IMR-90 (cell line): ENCODE measurements at regions not wholly inside any gene's neighbourhood (a gene's known extent, or its start where the extent isn't known, plus 50 kb on each side); places are given as distances from the start of the nearest gene placed in this dataset.

ENCODE experiments used
- ATAC-seq: fragments of 200-7000 bp; cut with Tn5 transposase; 2 replicates; pipeline ENCODE4 v1.9.1; 2020; ENCODE audit warnings: low read depth, mild to moderate bottlenecking, moderate library complexity
- BruUV-seq: library from RNA; stranded (reverse); fragments of 400-500 nt; replicated peaks from 2 replicates; lab custom pipeline; 2021; lab: Mats Ljungman, UMichigan
- CTCF ChIA-PET: fragments of 300-600 bp; formaldehyde crosslinking; extraction: SDS; loops from one replicate; lab custom pipeline; 2021; ENCODE audit warnings: antibody characterized with exemption; lab: Yijun Ruan, JAX
- POLR2A ChIA-PET: fragments of 300-600 bp; sonication (Branson Sonifier 250); formaldehyde crosslinking; loops from one replicate; lab custom pipeline; 2022; ENCODE audit warnings: antibody characterized with exemption; ENCODE audit not compliant: unreplicated experiment; lab: Charles Lee
- DNase-seq: peaks from one replicate; pipeline ENCODE4 v3.0.0; 2013
- H2AFZ ChIP-seq: replicated peaks from 2 replicates; pipeline ENCODE3; 2013; ENCODE audit warnings: low read length, mild to moderate bottlenecking; ENCODE audit not compliant: poor library complexity
- H2AK5ac ChIP-seq: 2 replicates; pipeline ENCODE4 v1.6.1; 2013; ENCODE audit warnings: low read depth, low read length, inconsistent platforms
- H2AK9ac ChIP-seq: replicated peaks from 2 replicates; pipeline ENCODE3; 2013; ENCODE audit warnings: mild to moderate bottlenecking, low read depth, low read length, moderate library complexity; ENCODE audit not compliant: poor library complexity
- H2BK120ac ChIP-seq: 2 replicates; pipeline ENCODE4 v1.6.1; 2013; ENCODE audit warnings: low read depth, low read length, inconsistent platforms
- H2BK15ac ChIP-seq: 3 replicates; pipeline ENCODE4 v1.6.1; 2013; ENCODE audit warnings: low read depth, low read length, inconsistent platforms
- H2BK20ac ChIP-seq: 2 replicates; pipeline ENCODE4 v1.6.1; 2013; ENCODE audit warnings: low read depth, mild to moderate bottlenecking, inconsistent platforms, low read length, moderate library complexity
- H2BK5ac ChIP-seq: 2 replicates; pipeline ENCODE4 v1.6.1; 2013; ENCODE audit warnings: mild to moderate bottlenecking, low read depth, low read length, inconsistent platforms; ENCODE audit not compliant: poor library complexity, severe bottlenecking
- H3K14ac ChIP-seq: replicated peaks from 2 replicates; pipeline ENCODE4 v1.6.1; 2013; ENCODE audit warnings: low read depth, low read length, inconsistent platforms
- H3K18ac ChIP-seq: 2 replicates; pipeline ENCODE4 v1.6.1; 2013; ENCODE audit warnings: low read depth, low read length, control low read depth
- H3K23ac ChIP-seq: 2 replicates; pipeline ENCODE4 v1.6.1; 2013; ENCODE audit warnings: low read depth, low read length, inconsistent platforms
- H3K27ac ChIP-seq: 2 replicates; pipeline ENCODE4 v1.5.1; 2013; ENCODE audit warnings: mild to moderate bottlenecking, control low read depth, low read length; ENCODE audit not compliant: insufficient read depth
- H3K27me3 ChIP-seq: 2 replicates; pipeline ENCODE4 v1.6.1; 2013; ENCODE audit warnings: low read length; ENCODE audit not compliant: control insufficient read depth, insufficient read depth
- H3K36me3 ChIP-seq: 2 replicates; pipeline ENCODE4 v1.6.1; 2013; ENCODE audit warnings: low read length, mixed read lengths; ENCODE audit not compliant: control insufficient read depth, insufficient read depth
- H3K4ac ChIP-seq: 2 replicates; pipeline ENCODE4 v1.6.1; 2013; ENCODE audit warnings: low read depth, low read length, inconsistent platforms
- H3K4me1 ChIP-seq: 2 replicates; pipeline ENCODE4 v1.6.1; 2013; ENCODE audit warnings: low read length, mixed read lengths; ENCODE audit not compliant: control insufficient read depth, insufficient read depth
- H3K4me2 ChIP-seq: 2 replicates; pipeline ENCODE4 v1.6.1; 2013; ENCODE audit warnings: low read depth, mild to moderate bottlenecking, control low read depth, low read length, moderate library complexity
- H3K4me3 ChIP-seq: 2 replicates; pipeline ENCODE4 v1.5.1; 2013; ENCODE audit warnings: low read depth, mild to moderate bottlenecking, control low read depth, low read length, moderate library complexity; ENCODE audit not compliant: insufficient read depth
- H3K56ac ChIP-seq: 2 replicates; pipeline ENCODE4 v1.6.1; 2013; ENCODE audit warnings: low read length, inconsistent platforms; ENCODE audit not compliant: insufficient read depth; ENCODE audit errors: extremely low read depth
- H3K79me1 ChIP-seq, 2 experiments: 2 replicates each; pipeline ENCODE4 v1.6.1; 2013; ENCODE audit warnings: low read length in 2 of 2, inconsistent platforms in 1 of 2, low read depth in 1 of 2
- H3K9ac ChIP-seq: 2 replicates; pipeline ENCODE4 v1.6.1; 2013; ENCODE audit warnings: low read depth, low read length, control low read depth
- H3K9me1 ChIP-seq: 2 replicates; pipeline ENCODE4 v1.6.1; 2013; ENCODE audit warnings: low read length, inconsistent platforms; ENCODE audit not compliant: insufficient read depth
- H3K9me3 ChIP-seq: 2 replicates; pipeline ENCODE4 v1.6.1; 2013; ENCODE audit warnings: low read length; ENCODE audit not compliant: control insufficient read depth, insufficient read depth
- H4K20me1 ChIP-seq: 2 replicates; pipeline ENCODE4 v1.6.1; 2013; ENCODE audit warnings: low read length, inconsistent platforms; ENCODE audit not compliant: insufficient read depth
- H4K5ac ChIP-seq: 2 replicates; pipeline ENCODE4 v1.6.1; 2013; ENCODE audit warnings: mild to moderate bottlenecking, low read depth, low read length, control low read depth
- H4K8ac ChIP-seq, 2 experiments: 2 replicates each; pipeline ENCODE4 v1.6.1; 2013; ENCODE audit warnings: low read depth in 2 of 2, low read length in 2 of 2, control low read depth in 1 of 2, inconsistent platforms in 1 of 2
- H4K91ac ChIP-seq: 2 replicates; pipeline ENCODE4 v1.6.1; 2013; ENCODE audit warnings: low read depth, low read length, inconsistent platforms; ENCODE audit not compliant: insufficient read depth
- FOS ChIP-seq: fragments of 150-350 bp; IDR thresholded peaks from 2 replicates; pipeline ENCODE4 v1.6.1; 2016; ENCODE audit warnings: low read depth, low read length
- MAZ ChIP-seq: IDR thresholded peaks from 2 replicates; pipeline ENCODE4 v1.6.1; 2012; ENCODE audit warnings: low read depth, mild to moderate bottlenecking, low read length, improper control_type of control experiment, moderate library complexity, borderline replicate concordance
- RAD21 ChIP-seq: IDR thresholded peaks from 2 replicates; pipeline ENCODE4 v1.6.1; 2012; ENCODE audit warnings: low read length, improper control_type of control experiment
- RFX5 ChIP-seq: IDR thresholded peaks from 2 replicates; pipeline ENCODE4 v1.8.0; 2012; ENCODE audit warnings: low read depth, mild to moderate bottlenecking, low read length, moderate library complexity
- WGBS, 2 experiments: methylation state at CpG; one replicate each; pipeline versions ENCODE4 v1.1.5 to v1.1.7; 2013; ENCODE audit warnings: missing lambda C conversion rate in 2 of 2; ENCODE audit not compliant: insufficient read length in 1 of 2; ENCODE audit errors: extremely low coverage in 2 of 2; 5-methylcytosine and 5-hydroxymethylcytosine counted together
- dilution Hi-C: fragments of 300-500 bp; cut with HindIII; formaldehyde crosslinking; loops from one replicate; pipeline ENCODE4 v1.14.3; 2018; ENCODE audit warnings: low sequenced_read_pairs; ENCODE audit not compliant: unreplicated experiment
- in situ Hi-C: fragments of 300-500 bp; cut with MboI; formaldehyde crosslinking; loops from 3 replicates; pipeline ENCODE4 v1.14.3; 2019; ENCODE audit warnings: low sequenced_read_pairs, inconsistent platforms, mixed read lengths
- intact Hi-C: fragments of 100-400 bp; cut with micrococcal nuclease; formaldehyde crosslinking; loops from 2 replicates; pipeline ENCODE4 v1.10.0; 2022

DNA sequence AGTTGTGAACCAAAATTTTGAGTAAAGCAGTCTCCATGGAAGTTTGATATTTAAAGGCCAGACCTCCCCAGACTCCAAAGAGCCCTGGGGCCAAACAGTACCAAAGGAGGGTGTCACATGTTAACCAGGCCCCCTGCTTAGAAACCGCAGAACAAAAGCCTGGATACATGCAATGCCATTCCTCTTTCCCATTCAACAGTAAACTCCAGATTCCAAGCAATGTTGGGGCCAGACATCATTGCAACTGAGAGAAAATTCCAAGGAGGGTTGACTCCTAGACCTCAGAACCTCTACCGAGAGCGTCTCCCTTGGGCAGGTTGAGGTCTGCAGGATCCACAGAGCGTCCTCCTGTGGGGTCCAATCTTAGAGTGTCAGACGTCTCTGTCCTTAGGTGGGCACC, 404.4 kb upstream of the SYT4 start:
- H3K36me3 ChIP-seq = no peaks in the 10 kb centered on the region
- H3K79me1 ChIP-seq = no peaks in the 10 kb centered on the region
- H3K9ac ChIP-seq = no peak overlapping the region
- H2BK5ac ChIP-seq = no peak overlapping the region
- H4K5ac ChIP-seq = no peak overlapping the region
- no peak overlapping the region for H3K4me3 ChIP-seq
- ChIA-PET POLR2A (no interaction called here), CTCF (no interaction called here)
- no peak overlapping the region for H2AK9ac ChIP-seq
- H2BK120ac ChIP-seq = no peak overlapping the region
- H3K4me2 ChIP-seq = no peak overlapping the region
- H4K8ac ChIP-seq = no peak overlapping the region
- no peaks in the 10 kb centered on the region for H4K20me1 ChIP-seq
- WGBS, 2 experiments = 100% methylated on average over 2 of the region's 5 CpGs; no CpG with 5 or more reads in 1 of the 2 experiments
- intact Hi-C loops = no loop called here
- DNase-seq (no peak), ATAC-seq (no peak)
- no peak overlapping the region for H4K91ac ChIP-seq
- no peak overlapping the region for H3K4ac ChIP-seq
- no peak overlapping the region for H3K56ac ChIP-seq
- in situ Hi-C loops = no loop called here
- H2BK15ac ChIP-seq = no peak overlapping the region
- no peak overlapping the region for H2AFZ ChIP-seq
- H3K27me3 ChIP-seq = no peaks in the 10 kb centered on the region
- H3K27ac ChIP-seq = no peak overlapping the region
- H2AK5ac ChIP-seq = no peak overlapping the region
- TF ChIP-seq FOS (no peak), MAZ (no peak), RAD21 (no peak), RFX5 (no peak)
- BruUV-seq = no TSS peak
- H2BK20ac ChIP-seq = no peak overlapping the region
- H3K18ac ChIP-seq = no peak overlapping the region
- dilution Hi-C loops = no loop called here
- H3K4me1 ChIP-seq = 0 out of 2 replicates have a peak, but pooled peaks cover 2% of the 10 kb centered on the region
- no peaks in the 10 kb centered on the region for H3K9me1 ChIP-seq
- no peaks in the 10 kb centered on the region for H3K9me3 ChIP-seq
- no peak overlapping the region for H3K23ac ChIP-seq
- H3K14ac ChIP-seq = no peak overlapping the region
